HFF-Myc (cell line): ENCODE measurements at regions not wholly inside any gene's neighbourhood (a gene's known extent, or its start where the extent isn't known, plus 50 kb on each side); places are given as distances from the start of the nearest gene placed in this dataset.

Source experiments
- DNase-seq: peaks from one replicate; pipeline ENCODE4 v3.0.0-alpha.2; 2011; ENCODE audit warnings: low read depth; ENCODE audit errors: extremely low read depth
- H3K4me3 ChIP-seq: replicated peaks from 2 replicates; pipeline ENCODE4 v1.5.1; 2011; ENCODE audit warnings: low read depth, mild to moderate bottlenecking, control low read depth, low read length
- TF ChIP-seq, protein P1 (sequence below): IDR thresholded peaks from 2 replicates; pipeline ENCODE4 v1.5.1; 2012; ENCODE audit warnings: mild to moderate bottlenecking, low read depth, low read length, control low read depth; ENCODE audit errors: missing control alignments

GRCh38 chr2:12194968-12195367 is 448.5 kb downstream of the LPIN1 start:
- H3K4me3 ChIP-seq, result no peak overlapping the region
- TF ChIP-seq, protein P1, sequence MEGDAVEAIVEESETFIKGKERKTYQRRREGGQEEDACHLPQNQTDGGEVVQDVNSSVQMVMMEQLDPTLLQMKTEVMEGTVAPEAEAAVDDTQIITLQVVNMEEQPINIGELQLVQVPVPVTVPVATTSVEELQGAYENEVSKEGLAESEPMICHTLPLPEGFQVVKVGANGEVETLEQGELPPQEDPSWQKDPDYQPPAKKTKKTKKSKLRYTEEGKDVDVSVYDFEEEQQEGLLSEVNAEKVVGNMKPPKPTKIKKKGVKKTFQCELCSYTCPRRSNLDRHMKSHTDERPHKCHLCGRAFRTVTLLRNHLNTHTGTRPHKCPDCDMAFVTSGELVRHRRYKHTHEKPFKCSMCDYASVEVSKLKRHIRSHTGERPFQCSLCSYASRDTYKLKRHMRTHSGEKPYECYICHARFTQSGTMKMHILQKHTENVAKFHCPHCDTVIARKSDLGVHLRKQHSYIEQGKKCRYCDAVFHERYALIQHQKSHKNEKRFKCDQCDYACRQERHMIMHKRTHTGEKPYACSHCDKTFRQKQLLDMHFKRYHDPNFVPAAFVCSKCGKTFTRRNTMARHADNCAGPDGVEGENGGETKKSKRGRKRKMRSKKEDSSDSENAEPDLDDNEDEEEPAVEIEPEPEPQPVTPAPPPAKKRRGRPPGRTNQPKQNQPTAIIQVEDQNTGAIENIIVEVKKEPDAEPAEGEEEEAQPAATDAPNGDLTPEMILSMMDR, result no peak
- DNase-seq, result no peak

GRCh38 chr2:12196495-12196894 is 450.1 kb downstream of the LPIN1 start:
- TF ChIP-seq, protein P1, result no peak
- H3K4me3 ChIP-seq, result no peak overlapping the region
- peak; percentile 42 for DNase-seq

DNA sequence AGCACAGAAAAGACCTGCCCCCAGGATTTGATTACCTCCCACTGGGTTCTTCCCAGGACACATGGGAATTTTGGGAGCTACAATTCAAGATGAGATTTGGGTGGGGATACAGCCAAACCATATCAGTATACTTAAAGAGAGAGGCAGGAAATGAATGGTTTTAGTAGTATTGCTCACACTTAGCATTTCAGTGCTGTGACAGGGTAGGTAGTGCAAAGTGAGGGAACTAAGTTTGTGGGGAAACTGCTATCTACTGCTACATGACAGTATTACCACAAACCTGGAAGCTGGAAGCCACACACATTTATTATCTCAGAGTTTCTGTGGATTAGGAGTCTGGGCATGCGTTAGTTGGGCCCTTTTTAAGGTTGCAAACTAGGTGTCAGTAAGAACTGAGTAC is 450.7 kb downstream of the LPIN1 start:
- H3K4me3 ChIP-seq, result no peak overlapping the region
- TF ChIP-seq, protein P1, result no peak
- DNase-seq, result no peak

GRCh38 chr2:12199491-12200211 is 453.2 kb downstream of the LPIN1 start:
- H3K4me3 ChIP-seq, result no peak overlapping the region
- no peak for DNase-seq
- TF ChIP-seq, protein P1, result no peak

DNA sequence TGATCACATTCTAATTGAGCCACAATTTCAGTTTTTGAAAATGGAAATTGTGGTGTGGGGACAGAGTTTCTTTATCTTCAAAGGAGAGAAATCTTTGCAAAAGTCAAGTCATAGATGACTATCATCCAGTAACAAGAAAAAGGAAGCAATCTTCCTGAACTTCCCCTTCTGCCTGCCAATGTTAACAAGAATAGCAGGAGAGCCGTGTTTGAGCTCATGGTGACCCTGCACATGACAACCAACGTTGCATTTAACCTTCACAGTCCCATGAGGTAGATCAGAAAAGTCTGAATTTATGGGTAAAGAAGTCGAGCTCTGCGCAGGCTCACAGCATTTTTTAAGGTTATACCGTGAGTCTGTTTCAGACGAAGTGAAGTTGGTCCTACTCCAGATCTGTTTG is 454.9 kb downstream of the LPIN1 start:
- TF ChIP-seq, protein P1, result no peak
- DNase-seq, result no peak
- no peak overlapping the region for H3K4me3 ChIP-seq

- H3K4me3 ChIP-seq, result no peak overlapping the region
- TF ChIP-seq, protein P1, result peak; percentile 8
- no peak for DNase-seq
These were observed 456.1 kb downstream of the LPIN1 start for GRCh38 chr2:12202313-12203075.

- no peak for DNase-seq
- TF ChIP-seq, protein P1, result no peak
- H3K4me3 ChIP-seq, result no peak overlapping the region
These were observed 457.1 kb downstream of the LPIN1 start for GRCh38 chr2:12203528-12203927.
